PC-3 (cell line): ENCODE measurements at regions not wholly inside any gene's neighbourhood (a gene's known extent, or its start where the extent isn't known, plus 50 kb on each side); places are given as distances from the start of the nearest gene placed in this dataset.

Source experiments
- CTCF ChIP-seq: fragments of 300-600 bp; sonication (generic); conservative IDR thresholded peaks from 2 replicates; pipeline ENCODE4 v1.5.1; 2017; ENCODE audit warnings: antibody characterized with exemption, low read depth, mild to moderate bottlenecking, low read length
- EZH2phosphoT487 ChIP-seq: fragments of 300-600 bp; sonication (generic); IDR thresholded peaks from 2 replicates; pipeline ENCODE4 v1.6.1; 2018; ENCODE audit warnings: mild to moderate bottlenecking, antibody characterized with exemption, low read length, borderline replicate concordance

GRCh38 chr1:224850446-224850845 lies 79.0 kb upstream of the DNAH14 start:
- TF ChIP-seq EZH2phosphoT487 (no peak), CTCF (no peak)
